Heart left ventricle (tissue), 16 donors: ENCODE measurements at regions not wholly inside any gene's neighbourhood (a gene's known extent, or its start where the extent isn't known, plus 50 kb on each side); places are given as distances from the start of the nearest gene placed in this dataset.
A peak's percentile ranks its signal among the peaks of the same experiment; 100 is the strongest.

Experiments
- ATAC-seq, 4 donors: fragments of 200-7000 bp; cut with Tn5 transposase; one replicate each; pipeline ENCODE4 v1.9.1; 2020 to 2022; ENCODE audit warnings: moderate library complexity in 4 of 4, mild to moderate bottlenecking in 3 of 4, moderate number of reproducible peaks in 1 of 4
- DNase-seq, 5 donors: peaks; one replicate each; pipeline ENCODE4 v3.0.0-alpha.2; 2020
- H3K27ac ChIP-seq, 12 donors: fragments of 200-600 bp; sonication (generic) in 4 of 12; one replicate each; pipeline versions ENCODE4 v1.5.0 to v1.8.0; 2016 to 2022; ENCODE audit warnings: mild to moderate bottlenecking in 2 of 12
- H3K27me3 ChIP-seq, 9 donors: fragments of 200-600 bp; sonication (generic) in 2 of 9; one replicate each; pipeline versions ENCODE4 v1.5.1 to v1.8.0; 2016 to 2022; ENCODE audit warnings: mild to moderate bottlenecking in 3 of 9
- H3K36me3 ChIP-seq, 9 donors: fragments of 200-600 bp; sonication (generic) in 2 of 9; one replicate each; pipeline versions ENCODE4 v1.5.0 to v1.8.0; 2018 to 2022; ENCODE audit warnings: mild to moderate bottlenecking in 2 of 9
- H3K4me1 ChIP-seq, 12 donors: fragments of 200-600 bp; sonication (generic) in 4 of 12; one replicate each; pipeline versions ENCODE4 v1.5.0 to v1.8.0; 2016 to 2022; ENCODE audit warnings: mild to moderate bottlenecking in 3 of 12
- H3K4me3 ChIP-seq, 12 donors: fragments of 200-600 bp; sonication (generic) in 4 of 12; one replicate each; pipeline versions ENCODE4 v1.5.0 to v1.8.0; 2017 to 2022; ENCODE audit warnings: mild to moderate bottlenecking in 9 of 12, moderate library complexity in 4 of 12
- H3K9me3 ChIP-seq, 12 donors: fragments of 200-600 bp; sonication (generic) in 4 of 12; one replicate each; pipeline versions ENCODE4 v1.5.0 to v1.8.0; 2016 to 2022; ENCODE audit warnings: mild to moderate bottlenecking in 1 of 12
- POLR2A ChIP-seq, 2 donors: fragments of 450-650 bp; IDR thresholded peaks; one replicate each; pipeline ENCODE4 v1.6.1; 2017; ENCODE audit warnings: antibody characterized with exemption in 2 of 2, mild to moderate bottlenecking in 2 of 2, moderate library complexity in 2 of 2
- WGBS, 4 donors: extraction: QIAGEN DNeasy Blood & Tissue Kit in 2 of 4; methylation state at CpG; one replicate each; pipeline versions ENCODE4 v1.1.5 to v1.1.7; 2013 to 2018; 5-methylcytosine and 5-hydroxymethylcytosine counted together
- intact Hi-C, 10 donors: fragments of 100-400 bp; cut with DNase I; formaldehyde crosslinking; loops; one replicate each; pipeline versions ENCODE4 v1.11.1 to v1.14.2; 2022
- TF ChIP-seq, protein P1 (sequence below), 12 donors: fragments of 200-600 bp; sonication (generic) in 4 of 12; IDR thresholded peaks; one replicate each; pipeline versions ENCODE4 v1.5.0 to v1.8.0; 2018 to 2022; ENCODE audit warnings: antibody characterized with exemption in 12 of 12, mild to moderate bottlenecking in 5 of 12
- donor health status: ischemic (EF 13 %, LVEDD 7.1; RV severe dilation, severe dysfunction).
- donor health status: healthy with polysubstance abuse.
- donor health status: DM: no; HTN: yes; CAD: no.
- donor health status: DM: no; HTN: no; CAD: no.
- donor health status: ischemic (EF 25% LVEDD 6.9; RV normal size, moderate dysfunction).
- donor health status: ischemic (EF 25% LVEDD 5.7; RV mildly dilated, moderate dysfunction).
- donor health status: healthy.
- donor health status: DM: yes; HTN: yes; CAD: no.
- donor health status: ischemic (EF 35%, LVEDD 5.7; RV mildly dilated, moderate dysfunction).
- donor health status: nonischemic (EF 11% LVEDD 7.7; RV severe dilation, severe dysfunction).
- donor health status: DM: yes; HTN: yes; CAD: no.
- donor health status: PGD.
- donor health status: ischemic (EF 29% LVEDD 5.4; RV normal size, mild dysfunction).
- donor health status: nonischemic (EF 23%, LVEDD 6.1; RV moderate dilation, normal function).

- peaks cover 0 to 21% (median 0%) of the 10 kb centered on the region in 9 donors for H3K27me3 ChIP-seq
- no peak overlapping the region for H3K27ac ChIP-seq
- no peak for DNase-seq
- H3K4me3 ChIP-seq = no peak overlapping the region
- 87 to 89% (median 88%) methylated on average over 9 of the region's 9 CpGs for WGBS, 4 donors
- no peaks in the 10 kb centered on the region for H3K4me1 ChIP-seq
- no peaks in the 10 kb centered on the region for H3K36me3 ChIP-seq
- TF ChIP-seq, protein P1, sequence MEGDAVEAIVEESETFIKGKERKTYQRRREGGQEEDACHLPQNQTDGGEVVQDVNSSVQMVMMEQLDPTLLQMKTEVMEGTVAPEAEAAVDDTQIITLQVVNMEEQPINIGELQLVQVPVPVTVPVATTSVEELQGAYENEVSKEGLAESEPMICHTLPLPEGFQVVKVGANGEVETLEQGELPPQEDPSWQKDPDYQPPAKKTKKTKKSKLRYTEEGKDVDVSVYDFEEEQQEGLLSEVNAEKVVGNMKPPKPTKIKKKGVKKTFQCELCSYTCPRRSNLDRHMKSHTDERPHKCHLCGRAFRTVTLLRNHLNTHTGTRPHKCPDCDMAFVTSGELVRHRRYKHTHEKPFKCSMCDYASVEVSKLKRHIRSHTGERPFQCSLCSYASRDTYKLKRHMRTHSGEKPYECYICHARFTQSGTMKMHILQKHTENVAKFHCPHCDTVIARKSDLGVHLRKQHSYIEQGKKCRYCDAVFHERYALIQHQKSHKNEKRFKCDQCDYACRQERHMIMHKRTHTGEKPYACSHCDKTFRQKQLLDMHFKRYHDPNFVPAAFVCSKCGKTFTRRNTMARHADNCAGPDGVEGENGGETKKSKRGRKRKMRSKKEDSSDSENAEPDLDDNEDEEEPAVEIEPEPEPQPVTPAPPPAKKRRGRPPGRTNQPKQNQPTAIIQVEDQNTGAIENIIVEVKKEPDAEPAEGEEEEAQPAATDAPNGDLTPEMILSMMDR (IDR thresholded peaks at IDR 0.05) = no peak
- no peak for TF ChIP-seq POLR2A (IDR thresholded peaks at IDR 0.05)
- intact Hi-C loops = no loop called here
- peaks cover 0 to 21% (median 6%) of the 10 kb centered on the region in 12 donors for H3K9me3 ChIP-seq
- no peak for ATAC-seq
Measured at GRCh38 chr14:99081156-99081765, 190.7 kb downstream of the BCL11B start.

GRCh38 chr14:99081880-99082279 is 190.1 kb downstream of the BCL11B start:
- Histone ChIP-seq H3K4me1 (no peaks in the 10 kb centered on the region), H3K4me3 (no peak overlapping the region), H3K9me3 (peaks cover 0 to 21% (median 6%) of the 10 kb centered on the region in 12 donors), H3K36me3 (no peaks in the 10 kb centered on the region), H3K27me3 (peaks cover 0 to 17% (median 0%) of the 10 kb centered on the region in 9 donors), H3K27ac (no peak overlapping the region)
- DNase-seq (no peak), ATAC-seq (peak in 2 of 4 donors; percentile 37 to 57)
- TF ChIP-seq, protein P1 (IDR thresholded peaks at IDR 0.05) = no peak
- no peak for TF ChIP-seq POLR2A (IDR thresholded peaks at IDR 0.05)
- WGBS, 4 donors = 67 to 85% (median 76%) methylated on average over 2 of the region's 2 CpGs
- intact Hi-C loops = no loop called here

DNA sequence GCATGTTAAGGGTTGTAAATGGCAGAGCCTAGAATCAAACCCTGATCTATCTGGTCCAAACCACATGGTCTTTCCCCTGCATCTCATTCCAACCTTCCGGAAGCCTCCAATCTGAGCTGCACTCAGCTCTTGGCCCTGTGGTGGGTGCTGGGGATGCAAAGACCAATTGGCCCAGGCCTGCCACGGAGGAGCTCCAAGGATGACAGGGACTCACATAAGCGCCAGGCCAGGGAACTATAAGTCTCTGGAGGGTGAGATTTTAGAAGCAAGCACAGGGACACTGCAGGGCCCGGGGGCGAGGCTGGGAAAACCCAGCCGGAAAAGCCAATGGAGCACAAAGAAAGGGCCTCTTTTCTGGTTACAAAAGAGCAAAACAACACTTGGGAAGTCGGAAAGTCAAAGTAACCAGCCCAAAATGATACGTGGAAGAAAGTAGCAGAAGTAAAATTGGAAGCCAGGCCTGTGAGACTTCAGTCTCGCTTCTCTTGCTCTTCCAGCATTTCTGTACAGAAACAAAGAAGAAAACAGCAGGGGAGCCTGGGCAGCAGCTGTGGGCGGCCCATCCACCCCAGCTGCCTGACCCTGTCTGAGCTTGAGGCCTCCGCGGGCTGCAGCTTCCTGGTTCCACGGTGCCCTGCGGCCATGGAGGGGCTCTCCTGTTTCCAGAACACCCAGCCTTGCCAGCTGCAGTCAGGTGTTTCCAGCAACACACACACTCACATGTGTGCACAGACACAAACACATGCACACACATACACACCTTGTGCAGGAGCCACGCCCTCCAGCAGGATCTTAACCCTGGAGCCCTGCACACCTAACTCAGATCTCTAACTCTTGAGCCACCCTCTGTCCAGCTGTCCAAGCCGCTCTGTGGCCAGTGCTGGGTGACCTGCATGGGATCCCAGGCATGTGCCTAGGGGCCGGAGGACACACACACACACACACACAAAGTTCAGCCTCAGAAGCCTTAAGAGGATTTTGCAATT is 178.2 kb downstream of the BCL11B start:
- Histone ChIP-seq H3K27me3 (no peaks in the 10 kb centered on the region), H3K4me1 (no peaks in the 10 kb centered on the region), H3K4me3 (no peak overlapping the region), H3K36me3 (no peaks in the 10 kb centered on the region), H3K27ac (no peak overlapping the region), H3K9me3 (peaks cover 0 to 11% (median 0%) of the 10 kb centered on the region in 12 donors)
- ATAC-seq (no peak), DNase-seq (no peak)
- WGBS, 4 donors = 71 to 76% (median 72%) methylated on average over 17 of the region's 17 CpGs
- intact Hi-C loops = no loop called here
- no peak for TF ChIP-seq POLR2A (IDR thresholded peaks at IDR 0.05)

DNA sequence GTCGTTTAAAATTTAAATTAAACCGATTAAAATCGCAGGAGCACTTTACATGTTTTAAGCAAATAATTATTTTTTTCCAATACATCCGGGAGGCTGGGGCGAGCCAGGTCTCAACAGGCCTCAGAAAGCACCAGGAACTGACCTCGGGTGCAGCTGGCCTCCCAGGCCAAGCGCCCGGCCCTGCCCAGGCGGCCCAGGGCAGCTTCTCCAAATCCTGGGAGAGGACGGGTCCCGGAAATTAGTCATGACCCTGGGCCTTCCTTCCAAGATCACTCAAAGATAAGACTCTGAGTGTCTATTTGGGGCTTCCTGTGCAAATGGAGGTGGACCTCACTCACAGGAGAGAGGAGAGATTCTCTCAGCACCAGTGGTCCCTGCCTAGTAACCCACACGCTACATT is 177.1 kb downstream of the BCL11B start:
- Histone ChIP-seq H3K4me1 (no peaks in the 10 kb centered on the region), H3K4me3 (no peak overlapping the region), H3K27ac (no peak overlapping the region), H3K36me3 (no peaks in the 10 kb centered on the region), H3K9me3 (peaks cover 0 to 11% (median 0%) of the 10 kb centered on the region in 12 donors), H3K27me3 (no peaks in the 10 kb centered on the region)
- WGBS, 4 donors = 76 to 86% (median 83%) methylated on average over 12 of the region's 12 CpGs
- ATAC-seq (no peak), DNase-seq (no peak)
- intact Hi-C loops = no loop called here
- TF ChIP-seq POLR2A (IDR thresholded peaks at IDR 0.05) = no peak
- TF ChIP-seq, protein P1 (IDR thresholded peaks at IDR 0.05) = no peak
